ENCODE measurements at regions not wholly inside any gene's neighbourhood (a gene's known extent, or its start where the extent isn't known, plus 50 kb on each side); places are given as distances from the start of the nearest gene placed in this dataset.

DNA sequence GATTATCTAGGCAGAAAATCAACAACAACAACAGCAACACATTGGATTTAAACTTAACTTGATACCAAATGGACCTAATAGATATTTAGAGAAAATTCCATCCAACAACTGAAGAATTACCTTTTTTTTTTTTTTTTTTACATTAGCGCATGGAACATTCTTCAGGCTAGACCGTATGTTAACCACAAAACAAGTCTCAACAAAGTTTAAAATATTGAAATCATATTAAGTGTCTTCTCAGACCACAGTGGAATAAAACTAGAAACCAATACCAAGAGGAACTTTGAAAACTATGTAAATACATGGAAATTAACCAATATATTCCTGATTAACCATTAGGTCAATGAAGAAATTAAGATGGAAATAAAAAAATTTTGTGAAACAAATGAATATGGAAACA is 315.8 kb downstream of the CSNK1G3 start:
- DNase-seq (ENCODE audit: low read depth, low spot score) = no peak
- no peak overlapping the region for H3K4me3 ChIP-seq (ENCODE audit: low read length)

DNA sequence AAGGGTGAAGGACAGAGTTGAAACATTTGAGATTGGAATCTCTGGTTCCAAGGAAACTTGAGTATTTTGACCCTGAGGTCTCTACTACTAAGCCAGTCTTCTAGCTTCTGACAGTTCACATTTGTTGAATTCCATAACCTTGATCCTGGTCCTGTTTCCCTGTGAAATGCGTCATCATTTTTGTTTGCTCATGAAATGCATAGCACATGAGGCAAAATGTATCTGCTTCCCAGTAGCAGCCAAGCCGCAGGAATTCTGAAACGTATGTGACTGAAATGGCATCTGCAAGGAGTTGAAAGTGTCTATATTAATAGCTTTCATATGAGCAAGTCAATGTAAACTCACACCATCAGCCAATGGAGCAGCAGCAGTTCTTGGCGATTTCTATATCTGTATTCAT is 307.9 kb downstream of the CSNK1G3 start:
- H3K4me3 ChIP-seq (ENCODE audit: low read length) = no peak overlapping the region
- no peak for DNase-seq (ENCODE audit: low read depth, low spot score)

DNA sequence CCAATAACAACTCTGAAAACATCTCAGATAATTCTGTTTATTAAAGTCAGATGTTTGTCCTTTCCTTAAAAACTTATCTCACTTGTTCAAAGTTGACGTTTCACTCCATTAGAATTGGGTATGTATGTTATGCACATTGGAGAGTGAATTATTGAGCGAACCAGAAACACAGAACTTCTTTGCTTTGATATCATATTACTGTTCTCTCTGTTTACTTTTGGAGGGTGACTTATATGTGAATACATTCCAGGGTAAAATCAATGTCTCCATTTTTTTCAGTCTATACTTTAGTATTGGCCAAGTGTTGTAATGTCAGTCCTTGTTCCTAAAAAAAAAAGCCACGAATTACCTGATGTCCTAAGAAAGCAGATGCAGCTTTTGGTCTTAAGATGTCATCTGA is 307.4 kb downstream of the CSNK1G3 start:
- no peak for DNase-seq (ENCODE audit: low read depth, low spot score)

DNA sequence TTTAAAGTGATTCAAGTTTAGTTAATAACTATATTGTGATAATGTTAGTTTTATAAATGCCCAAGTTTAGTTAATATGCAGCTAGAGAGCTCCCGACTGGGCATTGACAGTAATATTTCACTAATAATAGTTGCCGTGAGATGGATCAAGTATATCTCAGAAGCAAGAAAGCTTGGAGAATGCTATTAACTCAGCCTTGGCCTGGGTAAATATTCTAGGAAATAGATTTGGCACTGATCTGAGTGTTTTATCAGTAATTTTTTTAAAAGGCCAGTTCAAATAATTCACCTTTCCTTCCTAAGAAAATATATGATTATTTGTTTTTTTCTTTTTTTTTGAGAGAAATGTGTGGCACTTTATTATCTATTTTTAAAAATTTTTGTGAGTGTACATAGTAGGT is 305.3 kb downstream of the CSNK1G3 start:
- no peak for DNase-seq (ENCODE audit: low read depth, low spot score)
- H3K4me3 ChIP-seq (ENCODE audit: low read length) = no peak overlapping the region

More for the DNA sequence above, 307.4 kb downstream of the CSNK1G3 start:
- H3K4me3 ChIP-seq (ENCODE audit: low read length) = no peak overlapping the region

DNA sequence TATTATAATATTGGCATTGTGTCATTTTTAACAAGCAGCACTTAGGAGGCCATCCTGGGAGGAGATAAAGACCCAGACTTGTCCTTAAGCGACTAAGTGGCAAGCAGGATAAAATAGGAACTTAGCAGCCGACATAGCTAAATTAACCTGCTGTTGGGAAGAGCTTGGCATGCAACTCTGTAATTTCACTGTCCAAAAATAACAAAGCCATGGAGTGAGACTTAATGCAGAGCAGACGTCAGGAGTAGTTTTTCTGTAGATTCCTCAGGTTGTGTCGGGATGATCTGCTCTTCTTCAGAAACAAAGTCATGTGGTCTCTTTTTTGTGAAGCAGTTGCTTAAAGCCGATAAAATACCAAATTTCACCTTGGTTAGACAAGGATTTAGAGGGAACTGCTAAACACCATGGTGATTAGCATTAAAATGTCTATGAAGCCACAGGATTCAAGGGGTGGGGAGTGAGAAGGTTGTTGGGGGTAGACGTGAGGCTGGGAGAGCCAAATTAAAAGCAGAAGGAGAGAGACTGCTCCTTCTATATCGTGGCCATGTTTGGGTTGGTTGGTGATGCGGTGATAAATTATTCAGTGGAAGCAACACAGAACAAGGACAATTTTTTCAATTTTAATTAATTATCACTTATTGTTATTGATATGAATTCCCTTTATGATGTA is 303.0 kb downstream of the CSNK1G3 start:
- no peak overlapping the region for H3K4me3 ChIP-seq (ENCODE audit: low read length)
- DNase-seq (ENCODE audit: low read depth, low spot score) = no peak

DNA sequence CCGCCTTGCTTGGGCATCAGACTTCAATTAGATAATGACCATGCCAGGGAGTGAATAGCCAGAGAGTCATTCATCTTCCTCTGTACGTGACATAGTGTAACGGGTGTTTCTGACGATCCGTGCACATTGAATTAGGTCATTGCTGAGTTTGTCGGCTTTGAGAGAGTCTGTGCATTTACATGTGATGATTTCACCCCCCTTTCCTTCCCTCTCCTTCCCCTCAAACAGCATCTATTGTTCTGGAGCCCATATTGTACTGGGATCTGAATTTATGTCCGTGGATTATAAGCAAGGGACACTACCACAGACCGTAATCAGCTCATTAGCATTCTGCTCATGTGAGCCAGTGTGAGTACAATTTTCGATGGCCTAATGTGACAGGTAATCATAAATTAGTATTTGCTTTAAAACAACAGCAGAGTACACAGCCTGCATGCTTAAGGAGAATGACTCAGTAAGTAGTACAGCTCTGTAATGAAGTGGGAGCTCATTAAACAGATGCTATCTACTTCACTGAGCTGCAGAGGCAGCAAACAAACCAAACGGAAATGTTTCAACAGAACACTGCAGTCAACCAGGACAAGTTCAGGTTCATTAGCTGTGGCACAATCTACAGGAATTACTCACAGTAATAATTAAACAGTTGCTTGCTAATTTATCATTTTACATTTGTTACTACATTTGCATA is 302.1 kb downstream of the CSNK1G3 start:
- H3K4me3 ChIP-seq (ENCODE audit: low read length) = no peak overlapping the region
- no peak for DNase-seq (ENCODE audit: low read depth, low spot score)

DNA sequence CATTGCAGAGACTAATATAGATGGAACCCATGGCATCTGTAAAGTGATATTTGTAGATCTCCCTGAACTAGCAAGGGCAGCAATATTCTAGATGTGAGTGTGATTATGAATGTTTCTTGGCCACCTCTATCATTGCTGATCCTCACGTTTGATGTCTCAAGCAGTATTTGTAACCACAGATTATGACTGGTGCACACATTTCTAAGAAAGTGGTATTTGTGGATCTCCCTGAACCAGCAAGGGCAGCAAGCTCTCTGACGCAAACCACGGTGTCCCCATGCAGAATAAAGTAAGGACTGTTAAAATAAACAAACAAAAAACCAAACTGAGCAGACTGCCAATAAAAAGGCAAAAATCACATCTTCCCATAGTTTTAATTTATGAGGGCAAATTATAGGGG is 301.3 kb downstream of the CSNK1G3 start:
- no peak overlapping the region for H3K4me3 ChIP-seq (ENCODE audit: low read length)
- DNase-seq (ENCODE audit: low read depth, low spot score) = no peak

DNA sequence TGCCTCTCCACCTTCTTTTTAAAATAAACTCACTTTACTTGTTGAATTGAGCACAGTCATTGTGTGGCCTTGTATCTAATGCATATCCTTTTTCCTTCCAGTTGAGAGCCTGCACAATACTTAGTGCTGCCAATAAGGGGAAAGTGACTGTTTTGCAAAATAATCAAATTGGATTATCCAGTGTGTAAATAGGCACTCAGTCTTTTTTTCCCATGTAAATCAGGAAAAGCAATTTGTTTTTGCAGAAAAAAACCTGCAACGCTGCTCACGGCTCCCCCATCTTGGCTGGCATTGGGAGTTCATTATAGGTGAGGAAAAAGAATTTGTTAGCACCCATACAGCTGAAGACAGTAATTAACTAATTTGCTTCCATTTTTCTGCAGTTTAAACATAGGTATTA is 299.9 kb downstream of the CSNK1G3 start:
- H3K4me3 ChIP-seq (ENCODE audit: low read length) = no peak overlapping the region
- no peak for DNase-seq (ENCODE audit: low read depth, low spot score)

DNA sequence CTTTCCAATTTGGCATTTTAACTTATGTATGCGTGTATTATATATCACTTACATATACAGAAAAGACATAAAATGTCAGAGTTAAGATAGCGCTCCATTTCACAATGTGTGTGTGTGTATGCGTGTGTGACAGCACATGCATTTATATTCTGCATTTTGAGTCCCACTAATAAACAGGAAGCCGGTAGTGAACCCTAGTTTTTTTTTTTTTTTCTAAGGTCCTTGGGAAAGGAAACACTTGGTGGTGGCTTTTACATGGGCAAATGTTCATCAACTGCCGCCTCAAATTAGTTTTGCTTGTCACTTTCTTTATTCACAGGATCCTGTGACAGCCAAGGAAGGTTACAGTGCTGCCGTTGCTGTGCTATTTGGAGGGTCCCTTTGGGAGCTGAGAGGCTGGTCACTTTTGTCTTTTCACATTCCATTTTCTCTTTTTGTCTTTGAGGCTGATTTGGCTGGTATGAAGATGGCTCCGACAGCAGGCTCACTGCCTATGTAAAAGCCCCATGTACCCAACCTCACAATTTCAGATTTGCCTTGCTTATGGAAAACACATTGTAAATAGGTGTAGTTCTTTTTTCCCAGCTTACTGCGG is 298.9 kb downstream of the CSNK1G3 start:
- no peak overlapping the region for H3K4me3 ChIP-seq (ENCODE audit: low read length)
- DNase-seq (ENCODE audit: low read depth, low spot score) = no peak

DNA sequence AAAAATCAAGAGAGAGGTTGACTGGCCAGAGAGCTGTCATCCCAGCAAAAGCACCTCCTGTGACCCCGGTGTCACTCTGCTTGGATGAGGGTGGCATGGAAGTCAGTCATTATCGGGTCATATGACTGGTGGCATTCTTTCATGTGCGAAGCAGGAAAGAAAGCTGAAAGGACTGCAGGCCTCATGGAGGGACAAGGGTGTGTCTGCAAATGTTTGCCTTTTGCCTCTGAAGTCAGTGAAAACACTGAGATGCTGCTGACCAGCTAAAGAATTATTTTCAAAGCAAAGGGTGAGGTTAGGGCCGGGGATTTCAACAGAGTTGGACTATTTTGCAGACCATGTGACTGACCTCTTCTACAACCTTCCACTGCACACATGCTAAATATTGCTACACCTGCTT is 298.3 kb downstream of the CSNK1G3 start:
- no peak overlapping the region for H3K4me3 ChIP-seq (ENCODE audit: low read length)
- no peak for DNase-seq (ENCODE audit: low read depth, low spot score)

DNA sequence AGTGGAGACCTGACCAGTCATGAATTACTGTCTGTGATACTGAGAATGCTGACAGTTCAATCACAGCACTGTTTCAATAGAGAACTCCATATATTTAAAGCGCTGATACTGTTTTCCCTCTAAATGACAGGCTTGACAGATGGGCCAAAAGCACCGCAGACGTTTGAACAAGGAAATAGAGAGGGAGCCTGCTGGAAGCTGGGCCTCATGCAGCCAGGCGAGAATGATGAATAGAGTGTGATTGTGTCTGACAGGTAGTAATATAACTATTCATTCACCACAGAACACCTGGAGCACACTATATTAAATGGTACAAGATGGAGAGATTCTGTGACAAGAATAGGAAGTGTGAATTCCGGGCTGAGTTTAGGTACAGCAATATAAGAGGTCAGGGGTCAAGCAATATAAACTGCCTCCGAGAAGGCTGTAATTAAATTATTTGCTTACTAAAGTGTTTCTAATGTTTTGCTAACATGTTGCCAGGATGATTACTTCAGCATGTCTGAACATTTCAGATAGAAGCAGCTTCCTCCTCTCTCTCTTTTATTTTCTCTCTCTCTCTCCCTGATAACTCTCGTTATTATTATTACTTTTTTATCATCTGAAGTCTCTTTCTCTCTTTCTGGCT is 297.7 kb downstream of the CSNK1G3 start:
- no peak for DNase-seq (ENCODE audit: low read depth, low spot score)
- no peak overlapping the region for H3K4me3 ChIP-seq (ENCODE audit: low read length)

DNA sequence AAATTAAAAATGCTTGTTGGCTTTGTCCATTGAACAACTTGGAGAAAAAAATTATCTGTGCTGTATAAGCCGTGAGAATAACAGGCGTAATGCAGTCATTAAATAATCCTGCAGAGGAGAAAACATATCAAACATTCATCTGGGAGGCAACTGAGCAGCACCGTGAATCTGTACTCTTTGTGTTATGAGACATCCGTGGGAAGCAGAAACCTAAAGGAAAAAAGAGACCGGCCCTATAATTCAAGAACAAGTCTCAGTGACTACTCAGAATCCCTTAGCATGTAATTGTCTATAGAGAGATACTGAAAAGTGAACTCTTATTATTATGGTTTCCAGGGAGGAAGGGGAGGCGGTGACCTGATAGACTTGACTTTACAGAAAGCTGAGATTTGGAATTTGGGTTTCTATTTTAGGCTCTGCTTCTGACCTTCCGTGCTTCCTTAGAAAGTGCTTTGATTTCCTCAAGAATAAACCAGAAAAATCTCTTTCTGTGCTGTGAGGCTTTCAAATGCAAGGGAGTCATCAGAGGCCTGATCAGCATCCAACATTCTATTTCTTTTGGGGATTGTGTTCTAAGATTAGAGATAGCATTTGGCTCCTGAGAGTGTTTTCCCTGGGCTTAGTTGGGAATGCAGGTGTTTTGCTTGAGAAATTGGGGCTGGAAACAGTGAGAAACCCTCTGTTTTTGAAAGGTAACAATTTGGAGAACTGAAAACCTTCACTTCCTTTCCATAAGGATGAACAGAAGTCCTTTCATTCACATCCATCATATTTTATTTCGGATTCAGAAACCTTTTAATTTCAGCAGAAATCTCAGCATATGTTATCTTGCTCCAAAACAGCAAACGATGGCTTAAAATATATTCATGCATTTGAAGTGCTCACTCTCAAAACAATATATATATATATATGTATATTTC is 296.7 kb downstream of the CSNK1G3 start:
- no peak for DNase-seq (ENCODE audit: low read depth, low spot score)
- no peak overlapping the region for H3K4me3 ChIP-seq (ENCODE audit: low read length)

DNA sequence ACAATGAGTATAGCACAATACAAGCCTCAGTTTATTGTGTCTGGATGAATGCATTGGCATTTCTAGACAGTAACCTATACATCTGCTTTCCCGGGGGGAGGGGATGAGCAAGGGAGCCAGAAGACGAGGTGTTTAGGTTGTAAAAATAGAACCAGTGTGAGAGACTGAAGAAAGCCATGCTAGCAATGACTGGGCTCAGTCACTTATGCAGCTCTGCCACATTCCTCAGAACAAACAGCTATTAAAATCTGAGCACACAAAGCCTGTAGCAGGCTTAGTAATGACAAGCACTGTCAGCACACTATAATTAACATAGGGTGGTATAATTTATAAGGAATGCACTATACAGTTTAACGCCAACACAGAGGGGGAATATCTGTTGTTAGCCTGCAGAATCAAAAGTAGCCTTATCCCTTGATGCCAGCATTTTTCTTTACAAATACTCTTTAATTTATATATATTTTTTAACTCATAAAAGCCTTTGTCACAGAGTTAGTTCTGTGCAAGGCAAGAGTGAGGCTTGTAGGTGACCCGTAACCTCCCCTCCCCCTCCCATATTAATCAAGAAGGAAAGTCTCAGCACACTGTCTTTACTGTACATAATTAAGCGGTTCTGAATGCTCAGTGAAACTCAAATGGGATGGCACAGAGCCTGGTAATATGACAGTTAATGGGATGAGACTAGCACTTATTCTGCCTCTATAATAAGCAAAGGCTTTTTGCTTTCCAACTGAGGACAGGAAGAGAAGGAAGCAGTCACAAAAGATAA is 295.4 kb downstream of the CSNK1G3 start:
- no peak overlapping the region for H3K4me3 ChIP-seq (ENCODE audit: low read length)
- DNase-seq (ENCODE audit: low read depth, low spot score) = no peak

DNA sequence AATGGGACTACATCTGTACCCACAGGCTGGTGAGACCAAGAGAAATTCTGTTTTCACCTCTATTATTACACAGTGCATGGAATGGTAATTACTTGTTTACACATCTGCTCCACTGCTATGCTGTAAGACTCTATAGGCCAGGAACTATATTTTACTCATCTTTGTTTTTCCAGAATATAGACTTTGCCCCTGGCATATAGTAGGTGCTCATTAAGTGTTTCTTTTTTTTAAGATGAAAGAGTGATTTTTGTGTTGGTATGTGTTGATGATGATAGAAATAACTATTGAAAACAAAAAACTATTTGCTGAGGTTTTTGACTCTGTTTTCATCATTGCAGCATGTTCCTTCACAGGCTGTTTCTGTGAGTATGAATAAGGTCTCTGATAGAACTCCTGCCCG is 294.7 kb downstream of the CSNK1G3 start:
- H3K4me3 ChIP-seq (ENCODE audit: low read length) = no peak overlapping the region

DNA sequence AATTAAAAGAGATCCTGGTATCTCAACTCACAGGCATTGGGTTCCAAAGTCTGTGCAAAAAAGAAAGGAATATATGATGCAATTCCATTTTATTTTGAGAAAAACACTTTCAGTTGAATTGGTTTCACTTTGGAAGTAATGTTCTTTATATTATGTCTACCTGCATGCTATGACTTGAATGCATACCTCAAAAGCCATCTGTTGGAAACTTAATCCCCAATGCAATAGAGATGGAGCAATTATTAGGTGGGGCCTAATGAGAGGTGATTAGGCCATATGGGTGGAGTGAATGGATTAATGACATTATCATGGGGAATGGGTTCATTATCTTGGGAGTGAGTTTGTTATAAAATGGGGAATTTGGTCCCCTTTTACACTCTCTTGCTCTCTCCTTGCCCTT is 293.3 kb downstream of the CSNK1G3 start:
- no peak for DNase-seq (ENCODE audit: low read depth, low spot score)
- H3K4me3 ChIP-seq (ENCODE audit: low read length) = no peak overlapping the region

More for the DNA sequence above, 294.7 kb downstream of the CSNK1G3 start:
- DNase-seq (ENCODE audit: low read depth, low spot score) = no peak

DNA sequence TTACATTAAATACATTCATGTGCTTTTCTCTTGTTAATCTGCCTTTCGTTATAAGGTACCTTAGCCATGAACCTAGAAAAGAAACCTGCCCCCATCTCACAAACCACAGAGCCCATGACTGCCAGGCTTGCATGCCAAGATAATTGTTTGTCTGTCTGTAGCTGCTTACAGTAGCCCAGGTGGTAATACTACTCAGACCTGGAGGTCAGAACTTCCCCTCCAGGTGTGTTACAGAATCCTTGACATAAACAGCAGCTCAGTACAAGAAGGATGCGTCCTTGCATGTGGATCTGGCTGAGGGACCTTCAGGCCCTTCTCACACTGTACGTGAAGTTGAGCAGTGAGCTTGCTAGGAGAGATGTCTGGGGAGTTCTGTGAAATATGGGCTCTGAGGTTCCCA is 291.4 kb downstream of the CSNK1G3 start:
- no peak for DNase-seq (ENCODE audit: low read depth, low spot score)

DNA sequence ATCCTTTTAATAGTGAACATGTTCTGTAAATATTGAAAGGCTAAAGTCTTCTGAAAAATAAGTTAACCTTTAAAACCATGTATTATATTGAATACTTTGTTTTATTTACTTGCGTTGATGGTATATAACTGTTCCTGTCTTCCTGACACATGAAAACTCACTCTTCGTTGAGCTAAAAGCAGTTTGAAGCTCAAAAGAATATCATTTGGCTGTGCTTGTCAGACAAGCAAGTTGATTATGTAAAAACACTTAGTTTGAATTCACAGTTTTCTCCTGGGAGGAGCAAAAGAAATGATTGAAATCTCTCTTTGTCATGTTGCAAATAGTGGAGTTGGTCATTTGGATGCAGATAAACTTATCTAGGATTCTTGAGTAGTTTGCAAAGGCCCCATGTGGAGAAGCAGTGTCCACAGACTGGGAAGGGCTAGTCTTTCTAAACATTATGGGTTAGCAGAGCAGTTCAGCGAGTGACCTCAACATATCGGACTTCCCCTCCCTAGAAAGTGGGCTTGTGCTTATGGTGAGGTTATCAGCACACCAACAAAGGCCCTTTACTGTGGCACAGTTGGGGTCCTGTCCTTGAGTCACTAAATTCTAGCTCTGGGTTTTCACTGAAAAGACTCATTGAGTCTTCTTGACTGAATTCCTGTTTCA is 290.4 kb downstream of the CSNK1G3 start:
- no peak for DNase-seq (ENCODE audit: low read depth, low spot score)
- H3K4me3 ChIP-seq (ENCODE audit: low read length) = no peak overlapping the region

More for the DNA sequence above, 291.4 kb downstream of the CSNK1G3 start:
- no peak overlapping the region for H3K4me3 ChIP-seq (ENCODE audit: low read length)

DNA sequence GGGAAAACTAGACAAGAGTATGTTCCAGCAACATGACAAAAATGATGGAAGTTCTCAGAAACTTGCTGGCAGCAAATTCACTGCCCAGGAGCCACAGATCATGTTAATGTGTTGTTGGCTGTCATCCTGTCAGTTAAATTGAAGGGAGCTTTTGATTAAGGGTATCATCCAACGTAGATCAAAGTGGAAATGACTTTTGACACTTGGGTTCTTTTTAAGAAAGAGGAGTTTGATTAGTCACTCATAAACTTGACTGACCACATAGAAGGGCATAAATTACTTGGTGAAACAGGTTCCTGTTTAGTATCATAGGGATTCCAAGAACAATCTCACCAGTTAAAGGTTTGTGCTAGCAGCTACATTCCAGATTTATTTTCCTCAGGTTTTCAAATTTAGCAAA is 288.7 kb downstream of the CSNK1G3 start:
- no peak overlapping the region for H3K4me3 ChIP-seq (ENCODE audit: low read length)
- no peak for DNase-seq (ENCODE audit: low read depth, low spot score)
